Heart right ventricle (tissue), 16 donors: ENCODE measurements at regions not wholly inside any gene's neighbourhood (a gene's known extent, or its start where the extent isn't known, plus 50 kb on each side); places are given as distances from the start of the nearest gene placed in this dataset.

Source experiments
- ATAC-seq, 8 donors: fragments of 200-7000 bp; cut with Tn5 transposase; one replicate each; pipeline ENCODE4 v1.9.1; 2020; ENCODE audit warnings: mild to moderate bottlenecking in 8 of 8, moderate library complexity in 8 of 8, moderate number of reproducible peaks in 1 of 8
- DNase-seq, 2 donors: peaks; one replicate each; pipeline ENCODE4 v3.0.0-alpha.2; 2020
- H3K27ac ChIP-seq, 10 donors: fragments of 200-600 bp; sonication (generic) in 2 of 10; one replicate each; pipeline versions ENCODE4 v1.5.0 to v1.8.0; 2020 to 2022; ENCODE audit warnings: mild to moderate bottlenecking in 3 of 10
- H3K27me3 ChIP-seq, 7 donors: fragments of 200-600 bp; one replicate each; pipeline ENCODE4 v1.8.0; 2021 to 2022; ENCODE audit warnings: mild to moderate bottlenecking in 2 of 7
- H3K36me3 ChIP-seq, 9 donors: fragments of 200-600 bp; sonication (generic) in 1 of 9; one replicate each; pipeline versions ENCODE4 v1.5.0 to v1.8.0; 2020 to 2022; ENCODE audit warnings: mild to moderate bottlenecking in 2 of 9
- H3K4me1 ChIP-seq, 9 donors: fragments of 200-600 bp; sonication (generic) in 1 of 9; one replicate each; pipeline versions ENCODE4 v1.5.0 to v1.8.0; 2020 to 2022; ENCODE audit warnings: mild to moderate bottlenecking in 4 of 9
- H3K4me3 ChIP-seq, 10 donors: fragments of 200-600 bp; sonication (generic) in 2 of 10; one replicate each; pipeline versions ENCODE4 v1.5.0 to v1.8.0; 2020 to 2022; ENCODE audit warnings: mild to moderate bottlenecking in 7 of 10, moderate library complexity in 2 of 10
- H3K9me3 ChIP-seq, 11 donors: fragments of 200-600 bp in 10 of 11; sonication (generic) in 2 of 11; one replicate each; pipeline versions ENCODE4 v1.5.0 to v1.8.0; 2013 to 2022; ENCODE audit warnings: mild to moderate bottlenecking in 2 of 11, control low read depth in 1 of 11, moderate library complexity in 1 of 11
- WGBS, 2 donors: extraction: QIAGEN DNeasy Blood & Tissue Kit; methylation state at CpG; one replicate each; pipeline ENCODE4 v1.1.7; 2013; ENCODE audit warnings: inconsistent platforms in 1 of 2; 5-methylcytosine and 5-hydroxymethylcytosine counted together
- intact Hi-C, 10 donors: fragments of 100-400 bp; cut with DNase I; formaldehyde crosslinking; loops; one replicate each; pipeline versions ENCODE4 v1.11.1 to v1.14.2; 2022
- TF ChIP-seq, protein P1 (sequence below), 9 donors: fragments of 200-600 bp; sonication (generic) in 2 of 9; IDR thresholded peaks; one replicate each; pipeline versions ENCODE4 v1.5.0 to v1.8.0; 2021 to 2022; ENCODE audit warnings: antibody characterized with exemption in 9 of 9, mild to moderate bottlenecking in 5 of 9, moderate library complexity in 1 of 9
- donor health status: Arrhythmogenic right ventricular cardiomyopathy.
- donor health status: ischemic (EF 13 %, LVEDD 7.1; RV severe dilation, severe dysfunction).
- donor health status: healthy with polysubstance abuse.
- donor health status: DM: no; HTN: yes; CAD: no.
- donor health status: DM: no; HTN: no; CAD: no.
- donor health status: ischemic (EF 25% LVEDD 6.9; RV normal size, moderate dysfunction).
- donor health status: ischemic (EF 25% LVEDD 5.7; RV mildly dilated, moderate dysfunction).
- donor health status: healthy.
- donor health status: DM: yes; HTN: yes; CAD: no.
- donor health status: Ischemic cardiomyopathy.
- donor health status: ischemic (EF 35%, LVEDD 5.7; RV mildly dilated, moderate dysfunction).
- donor health status: nonischemic (EF 11% LVEDD 7.7; RV severe dilation, severe dysfunction).
- donor health status: DM: yes; HTN: yes; CAD: no.
- donor health status: PGD.
- donor health status: ischemic (EF 29% LVEDD 5.4; RV normal size, mild dysfunction).
- donor health status: nonischemic (EF 23%, LVEDD 6.1; RV moderate dilation, normal function).

GRCh38 chr12:84341467-84342193 lies 571.0 kb downstream of the SLC6A15 start:
- no peak for ATAC-seq
- H3K4me3 ChIP-seq = no peak overlapping the region

DNA sequence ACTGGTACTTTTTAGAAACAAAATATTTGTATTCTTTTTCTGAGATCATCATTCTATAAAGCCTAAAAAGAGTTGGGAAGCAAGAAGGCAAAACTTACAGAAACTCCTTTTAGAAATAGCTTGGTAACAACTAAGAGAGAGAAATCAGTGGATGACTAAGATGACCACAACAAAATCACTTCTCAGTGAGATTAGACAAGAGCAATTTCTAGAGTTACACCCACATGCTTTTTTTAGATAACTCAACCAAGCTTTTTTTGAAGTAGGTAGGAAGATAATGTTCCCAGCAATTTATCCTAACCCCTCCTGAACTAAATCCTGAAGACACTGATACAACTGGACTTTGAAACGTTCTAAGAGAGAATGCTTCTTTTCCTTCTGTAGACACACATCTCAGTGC lies 576.4 kb downstream of the SLC6A15 start:
- no peaks in the 10 kb centered on the region for H3K4me1 ChIP-seq
- TF ChIP-seq, protein P1, sequence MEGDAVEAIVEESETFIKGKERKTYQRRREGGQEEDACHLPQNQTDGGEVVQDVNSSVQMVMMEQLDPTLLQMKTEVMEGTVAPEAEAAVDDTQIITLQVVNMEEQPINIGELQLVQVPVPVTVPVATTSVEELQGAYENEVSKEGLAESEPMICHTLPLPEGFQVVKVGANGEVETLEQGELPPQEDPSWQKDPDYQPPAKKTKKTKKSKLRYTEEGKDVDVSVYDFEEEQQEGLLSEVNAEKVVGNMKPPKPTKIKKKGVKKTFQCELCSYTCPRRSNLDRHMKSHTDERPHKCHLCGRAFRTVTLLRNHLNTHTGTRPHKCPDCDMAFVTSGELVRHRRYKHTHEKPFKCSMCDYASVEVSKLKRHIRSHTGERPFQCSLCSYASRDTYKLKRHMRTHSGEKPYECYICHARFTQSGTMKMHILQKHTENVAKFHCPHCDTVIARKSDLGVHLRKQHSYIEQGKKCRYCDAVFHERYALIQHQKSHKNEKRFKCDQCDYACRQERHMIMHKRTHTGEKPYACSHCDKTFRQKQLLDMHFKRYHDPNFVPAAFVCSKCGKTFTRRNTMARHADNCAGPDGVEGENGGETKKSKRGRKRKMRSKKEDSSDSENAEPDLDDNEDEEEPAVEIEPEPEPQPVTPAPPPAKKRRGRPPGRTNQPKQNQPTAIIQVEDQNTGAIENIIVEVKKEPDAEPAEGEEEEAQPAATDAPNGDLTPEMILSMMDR (IDR thresholded peaks at IDR 0.05) = no peak
- no peak overlapping the region for H3K27ac ChIP-seq
- H3K9me3 ChIP-seq = no peaks in the 10 kb centered on the region
- intact Hi-C loops = no loop called here
- ATAC-seq (no peak), DNase-seq (no peak)
- no peaks in the 10 kb centered on the region for H3K36me3 ChIP-seq
- H3K27me3 ChIP-seq = no peaks in the 10 kb centered on the region
- 33 to 40% methylated on average over 1 of the region's 1 CpG for WGBS, 2 donors
- no peak overlapping the region for H3K4me3 ChIP-seq

More at GRCh38 chr12:84341467-84342193, 571.0 kb downstream of the SLC6A15 start:
- Histone ChIP-seq H3K4me1 (no peaks in the 10 kb centered on the region), H3K36me3 (no peaks in the 10 kb centered on the region), H3K27me3 (no peaks in the 10 kb centered on the region), H3K27ac (no peak overlapping the region), H3K9me3 (peaks cover 0 to 25% (median 4%) of the 10 kb centered on the region in 11 donors)
- no peak for DNase-seq
- WGBS, 2 donors = 74 to 75% methylated on average over 1 of the region's 1 CpG
- TF ChIP-seq, protein P1 (IDR thresholded peaks at IDR 0.05) = no peak
- intact Hi-C loops = no loop called here

DNA sequence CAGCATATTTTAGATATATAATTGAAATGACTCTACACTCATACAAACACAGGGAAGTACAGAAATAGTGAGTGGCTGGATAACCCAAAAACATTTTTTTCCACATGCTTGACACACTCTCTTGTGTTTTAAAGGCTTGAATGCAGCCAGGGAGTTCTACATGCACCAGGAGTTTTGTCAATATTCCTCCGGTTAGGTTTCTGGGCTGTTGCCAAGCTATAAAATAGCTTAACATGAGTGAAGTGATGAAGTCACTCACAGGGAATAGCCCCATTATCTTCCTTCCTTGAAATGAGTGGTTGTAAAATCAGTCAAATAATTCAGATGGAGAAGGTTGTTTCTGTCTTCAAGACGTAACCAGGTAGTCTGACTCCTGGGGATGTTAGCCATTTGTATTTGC lies 582.7 kb downstream of the SLC6A15 start:
- H3K27ac ChIP-seq = no peak overlapping the region
- no peaks in the 10 kb centered on the region for H3K27me3 ChIP-seq
- 55 to 56% methylated on average over 2 of the region's 2 CpGs for WGBS, 2 donors
- H3K4me3 ChIP-seq = no peak overlapping the region
- intact Hi-C loops = no loop called here
- TF ChIP-seq, protein P1 (IDR thresholded peaks at IDR 0.05) = no peak
- DNase-seq (no peak), ATAC-seq (no peak)
- no peaks in the 10 kb centered on the region for H3K9me3 ChIP-seq
- no peaks in the 10 kb centered on the region for H3K4me1 ChIP-seq
- no peaks in the 10 kb centered on the region for H3K36me3 ChIP-seq

DNA sequence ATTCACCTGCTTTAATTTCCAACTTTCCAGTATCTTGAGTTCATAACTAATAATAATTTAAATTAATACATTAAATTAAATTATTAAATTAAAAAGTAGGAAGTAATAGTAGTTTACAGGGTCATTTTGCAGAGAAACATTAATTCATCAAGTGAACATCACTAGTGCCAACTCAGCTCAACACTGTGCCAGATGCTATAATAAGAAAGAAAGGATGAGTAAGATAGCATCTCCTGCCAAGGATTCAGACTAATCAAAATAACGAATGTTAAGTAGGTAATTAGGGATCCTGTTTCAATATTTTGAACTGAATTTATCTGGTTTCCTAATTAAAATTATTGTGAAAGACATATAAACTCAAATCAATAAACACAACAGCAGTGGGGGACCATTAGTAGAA lies 596.7 kb downstream of the SLC6A15 start:
- ATAC-seq (no peak), DNase-seq (no peak)
- TF ChIP-seq, protein P1 (IDR thresholded peaks at IDR 0.05) = no peak
- Histone ChIP-seq H3K36me3 (no peaks in the 10 kb centered on the region), H3K9me3 (peaks cover 0 to 13% (median 0%) of the 10 kb centered on the region in 11 donors), H3K4me1 (no peaks in the 10 kb centered on the region), H3K27me3 (no peaks in the 10 kb centered on the region), H3K4me3 (no peak overlapping the region), H3K27ac (no peak overlapping the region)
- WGBS, 2 donors = 41 to 42% methylated on average over 1 of the region's 1 CpG
- intact Hi-C loops = loop anchor here in 1 of 10 donors (1.0 kb wide), 1 partner anchor 10 kb away; no protein-coding TSS in a partner anchor
